NCI-H510A treated with DMSO at 0.1 percent for 48 hours (cell line): ENCODE measurements at regions not wholly inside any gene's neighbourhood (a gene's known extent, or its start where the extent isn't known, plus 50 kb on each side); places are given as distances from the start of the nearest gene placed in this dataset.

ENCODE experiments used
- DNase-seq: peaks from one replicate; lab custom pipeline; 2025; lab: John Stamatoyannopoulos, UW

DNA sequence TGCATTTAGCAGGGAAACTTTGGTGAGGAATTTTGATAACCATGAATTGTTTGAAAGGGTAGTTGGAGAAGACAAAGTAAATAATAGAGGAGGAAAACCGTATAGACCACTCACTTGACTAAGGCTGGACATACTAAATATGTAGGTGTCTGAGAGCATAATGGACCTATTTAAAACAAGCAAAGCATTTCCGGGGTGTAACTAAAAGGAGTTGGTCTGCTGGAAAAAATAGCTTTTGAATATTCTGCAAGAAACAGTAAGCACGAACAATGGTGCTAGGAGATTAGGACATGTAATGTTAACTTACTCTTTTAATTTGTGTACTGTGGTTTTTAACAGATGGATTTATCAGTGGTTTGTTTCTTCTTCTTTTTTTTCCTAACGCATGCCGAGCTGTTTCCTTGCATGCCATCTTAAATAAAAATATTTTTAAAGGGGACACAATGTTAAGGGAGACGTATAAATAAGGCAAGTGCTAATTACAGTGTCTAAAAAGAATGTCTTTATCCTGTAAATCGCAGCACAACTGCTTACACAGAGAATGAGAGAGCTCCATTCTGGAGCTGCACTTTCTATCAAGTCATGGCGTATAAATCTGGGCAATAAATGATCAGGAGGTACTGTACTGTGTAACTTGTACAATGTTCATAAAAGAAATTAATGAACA lies 492.1 kb downstream of the LMO4 start:
- DNase-seq: no peak

- DNase-seq: no peak
Observed at GRCh38 chr1:87821335-87821697, 492.6 kb downstream of the LMO4 start.

GRCh38 chr1:87826681-87827251 lies 498.1 kb downstream of the LMO4 start:
- no peak for DNase-seq

DNA sequence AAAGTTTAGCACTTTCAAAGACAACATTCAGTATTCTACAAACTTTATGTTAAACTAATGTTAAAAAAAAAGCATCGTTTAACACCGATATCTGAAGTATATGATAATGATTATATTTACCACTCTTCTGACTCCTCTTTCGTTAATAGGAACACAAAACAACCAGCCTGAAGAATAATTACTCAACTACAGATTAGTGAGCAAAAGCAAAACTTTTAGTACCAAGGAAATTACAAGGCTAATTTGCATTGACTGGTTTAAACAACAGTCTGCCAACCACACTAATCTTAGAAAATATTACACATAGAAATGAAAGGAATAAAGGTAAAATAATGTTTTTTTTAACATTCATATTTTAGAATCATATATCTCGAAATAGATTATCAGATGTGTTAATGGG lies 500.7 kb downstream of the LMO4 start:
- no peak for DNase-seq

DNA sequence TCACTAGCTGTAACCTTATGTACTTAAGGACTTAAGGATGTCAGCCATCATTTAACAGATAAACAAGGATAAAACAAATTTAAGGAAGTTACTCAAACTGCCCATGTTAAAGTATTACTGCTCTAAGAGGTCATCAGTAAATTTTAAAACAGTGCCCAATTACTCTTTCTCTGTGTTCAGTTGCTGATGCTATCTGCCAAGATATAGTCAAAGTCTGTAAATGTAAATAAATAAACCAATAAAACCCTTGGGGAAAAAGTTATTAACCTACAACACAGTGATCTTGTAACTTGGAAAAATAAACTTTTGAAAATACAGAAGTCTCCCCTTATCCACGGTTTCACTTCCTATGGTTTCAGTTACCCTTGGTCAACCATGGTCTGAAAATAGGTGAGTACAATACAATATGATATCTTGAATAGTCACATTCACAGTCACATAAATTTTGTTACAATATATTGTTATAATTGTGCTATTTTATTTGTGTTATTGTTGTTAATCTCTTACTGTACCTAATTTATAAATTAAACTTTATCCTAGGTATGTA lies 501.8 kb downstream of the LMO4 start:
- no peak for DNase-seq

DNA sequence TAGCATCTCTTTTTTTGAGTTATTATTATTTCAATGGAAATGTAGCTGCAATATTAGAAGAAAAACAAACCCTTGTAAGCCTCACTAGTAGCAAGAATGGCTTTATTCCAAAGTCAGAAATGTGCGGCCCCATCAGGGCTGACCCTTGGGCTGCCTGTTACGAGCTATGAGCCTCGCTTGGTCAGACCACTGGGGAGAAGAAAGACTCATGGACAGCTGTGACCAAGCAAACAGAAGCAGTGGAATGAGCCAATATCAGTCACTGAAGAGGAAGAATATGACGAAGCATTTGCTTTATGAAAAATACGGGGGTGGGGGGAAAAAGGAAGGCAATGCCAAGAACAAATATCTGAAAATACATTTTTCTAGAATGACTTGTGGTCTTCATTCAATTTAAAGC lies 504.5 kb downstream of the LMO4 start:
- no peak for DNase-seq

DNA sequence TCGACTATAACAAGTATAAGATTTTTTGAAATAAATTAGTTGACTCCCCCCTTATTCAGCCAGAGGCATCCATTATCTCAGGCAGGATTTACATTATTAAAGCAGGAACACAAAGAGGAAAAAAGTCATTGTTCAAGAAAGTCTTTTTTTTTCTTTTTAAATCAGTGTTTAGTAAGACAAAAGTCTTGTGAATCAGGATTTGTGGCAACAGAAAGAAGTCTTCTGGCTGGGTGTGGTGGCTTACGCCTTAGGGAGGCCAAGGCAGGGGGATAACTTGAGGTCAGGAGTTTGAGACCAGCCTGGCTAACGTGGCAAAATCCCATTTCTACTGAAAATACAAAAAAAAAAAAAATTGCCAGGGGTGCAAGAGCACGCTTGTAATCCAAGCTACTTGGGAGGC lies 505.5 kb downstream of the LMO4 start:
- no peak for DNase-seq

DNA sequence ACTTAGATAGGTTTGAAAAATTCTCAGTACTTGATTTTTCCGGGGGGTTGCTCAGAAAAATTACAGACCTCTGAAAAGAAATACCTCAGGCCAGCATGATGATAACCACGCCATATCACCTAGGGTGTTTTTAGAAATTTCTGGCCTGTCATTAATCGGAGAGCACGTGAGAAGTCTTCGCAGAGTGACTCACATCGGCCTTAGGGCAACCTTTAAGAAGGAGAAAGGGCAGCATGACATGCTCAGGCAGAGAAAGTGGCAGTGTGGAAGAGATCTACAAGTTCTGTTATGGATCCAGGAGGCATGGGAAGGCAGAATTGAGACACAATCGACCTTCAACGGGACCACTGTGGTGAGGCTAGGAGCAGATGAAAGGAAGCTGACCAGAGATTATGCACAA lies 506.3 kb downstream of the LMO4 start:
- DNase-seq: no peak

DNA sequence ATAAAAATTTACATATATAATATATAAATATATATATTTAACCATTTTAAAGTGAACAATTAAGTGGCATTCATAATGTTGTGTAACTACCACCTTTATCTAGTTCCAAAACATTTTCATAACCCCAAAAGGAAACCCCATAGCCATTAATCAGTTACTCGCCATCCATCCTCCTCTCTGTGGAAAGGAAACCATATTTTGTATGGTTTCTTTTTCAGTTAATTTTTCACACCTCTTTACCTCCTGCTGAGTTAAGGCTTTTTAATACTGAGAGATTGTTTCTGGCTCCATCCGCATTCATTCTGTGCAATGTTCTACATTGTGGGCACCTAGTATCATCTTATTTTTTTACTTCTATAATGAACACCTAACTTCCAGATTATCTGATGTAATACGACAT lies 512.1 kb downstream of the LMO4 start:
- DNase-seq: no peak

GRCh38 chr1:87841332-87841731 lies 512.7 kb downstream of the LMO4 start:
- no peak for DNase-seq

- no peak for DNase-seq
Observed at GRCh38 chr1:87842156-87842555, 513.5 kb downstream of the LMO4 start.

DNA sequence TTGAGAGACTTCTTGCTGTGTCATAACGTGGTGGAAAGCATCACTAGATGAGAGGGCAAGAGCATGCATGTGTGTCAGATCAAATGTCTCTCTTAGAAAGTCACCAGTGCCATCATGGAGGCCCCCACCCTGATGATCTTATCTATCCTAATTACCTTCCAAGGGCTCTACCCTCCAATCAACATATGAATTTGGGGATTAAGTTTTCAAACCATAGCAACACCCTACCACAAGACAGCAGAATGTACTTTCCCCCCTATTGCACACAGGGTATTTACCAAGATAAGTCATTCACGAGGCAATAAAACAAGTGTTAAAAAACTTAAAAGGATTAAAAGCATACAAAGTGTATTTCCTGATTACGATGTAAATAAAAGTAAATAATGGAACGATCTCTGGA lies 515.6 kb downstream of the LMO4 start:
- DNase-seq: no peak

DNA sequence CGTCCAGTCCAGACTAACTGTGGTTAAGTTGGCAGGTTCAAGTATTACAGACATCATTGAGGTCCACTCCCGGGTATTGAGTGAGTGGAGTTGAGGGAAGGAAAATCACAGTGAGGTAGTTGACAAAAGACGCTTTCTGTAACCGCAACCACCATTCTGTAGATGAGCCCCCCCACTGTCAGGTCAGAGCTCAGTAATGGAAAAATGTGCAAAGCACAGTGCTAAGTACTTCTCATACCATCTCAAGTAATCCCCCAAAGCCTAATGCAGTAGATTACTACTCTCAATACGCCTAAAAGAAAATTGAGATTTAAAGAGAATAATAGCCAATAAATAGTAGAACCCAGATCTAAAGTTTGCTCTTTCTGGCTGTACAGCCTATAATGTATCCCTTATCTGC lies 522.8 kb downstream of the LMO4 start:
- no peak for DNase-seq

- peak; percentile 25 for DNase-seq
Observed at GRCh38 chr1:87852410-87853161, 523.9 kb downstream of the LMO4 start.

DNA sequence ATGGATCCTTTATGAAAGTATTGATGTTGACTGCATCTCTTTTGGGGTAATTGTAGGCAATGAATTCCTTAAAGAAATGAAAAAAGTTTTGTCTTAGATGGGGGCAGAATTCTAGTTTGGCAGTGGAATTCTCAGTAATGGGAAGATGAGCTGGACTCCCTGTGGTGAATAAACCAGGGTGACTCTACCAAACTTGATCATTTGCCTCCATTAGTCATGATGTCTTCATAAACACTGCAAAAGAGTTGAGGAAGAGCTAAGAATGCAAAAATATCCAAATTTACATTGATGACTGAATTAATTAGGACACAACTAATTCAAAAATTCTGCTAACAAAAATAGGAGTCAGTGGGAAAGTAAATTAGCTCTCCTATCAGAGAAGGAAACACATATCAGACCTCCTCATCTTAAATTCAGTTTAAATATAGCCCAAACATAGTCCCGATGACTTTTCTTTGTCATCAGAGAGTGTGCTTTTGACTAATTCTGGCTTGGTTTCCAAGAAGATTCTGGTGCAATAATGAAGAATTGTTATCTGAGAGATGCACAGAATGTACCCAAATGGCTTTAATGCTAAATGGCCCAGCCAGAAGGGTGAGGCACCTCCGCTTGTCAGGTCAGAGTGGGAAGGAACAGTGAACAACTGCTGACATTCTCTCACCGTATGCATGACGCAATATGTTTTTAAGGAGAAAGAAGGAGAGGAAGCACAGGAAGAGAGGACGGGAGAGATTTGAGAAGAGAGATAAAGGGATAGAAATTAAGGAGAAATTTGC lies 525.1 kb downstream of the LMO4 start:
- no peak for DNase-seq

- DNase-seq: no peak
Observed at GRCh38 chr1:87863317-87863716, 534.6 kb downstream of the LMO4 start.

- DNase-seq: no peak
Observed at GRCh38 chr1:87864676-87865075, 536.0 kb downstream of the LMO4 start.

- DNase-seq: no peak
Observed at GRCh38 chr1:87866416-87866815, 537.7 kb downstream of the LMO4 start.

DNA sequence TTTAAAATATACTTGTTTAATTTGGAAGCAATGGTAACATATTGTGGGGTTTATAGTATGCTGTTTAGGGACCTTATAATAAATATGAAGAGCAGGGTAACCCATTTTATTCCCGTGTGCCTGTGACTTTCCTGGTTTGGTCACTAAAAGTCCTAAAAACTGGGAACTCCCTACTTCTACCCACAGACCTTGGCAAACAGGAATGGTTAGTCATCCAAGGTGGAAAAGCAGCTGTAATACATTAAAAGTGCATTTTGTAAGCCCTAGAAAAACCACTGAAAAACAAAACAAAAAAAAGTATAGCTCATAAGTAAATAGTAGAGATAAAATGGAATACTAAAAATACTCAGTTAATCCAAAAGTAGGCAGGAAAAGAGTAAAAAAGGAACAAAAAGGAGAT lies 538.9 kb downstream of the LMO4 start:
- DNase-seq: no peak

GRCh38 chr1:87869567-87869966 lies 540.9 kb downstream of the LMO4 start:
- no peak for DNase-seq

DNA sequence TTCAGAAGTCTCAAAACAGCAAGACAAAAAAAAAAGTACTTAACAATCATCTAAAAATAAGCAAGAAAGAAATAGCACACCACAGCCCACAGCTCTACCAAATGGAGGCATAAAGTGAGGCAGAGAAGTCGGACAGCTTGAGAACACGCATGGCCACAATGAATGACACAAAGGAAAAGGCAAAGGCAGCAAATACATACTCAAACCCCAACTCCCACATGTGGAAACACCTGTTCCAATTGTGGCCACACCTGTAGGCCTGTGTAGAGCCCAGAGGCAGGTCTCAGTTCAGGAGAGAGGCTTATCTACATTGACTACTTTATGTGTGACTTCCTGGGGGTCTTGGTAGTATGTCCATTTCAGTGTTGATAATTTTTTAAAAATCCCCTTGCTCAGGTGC lies 543.5 kb downstream of the LMO4 start:
- DNase-seq: no peak

DNA sequence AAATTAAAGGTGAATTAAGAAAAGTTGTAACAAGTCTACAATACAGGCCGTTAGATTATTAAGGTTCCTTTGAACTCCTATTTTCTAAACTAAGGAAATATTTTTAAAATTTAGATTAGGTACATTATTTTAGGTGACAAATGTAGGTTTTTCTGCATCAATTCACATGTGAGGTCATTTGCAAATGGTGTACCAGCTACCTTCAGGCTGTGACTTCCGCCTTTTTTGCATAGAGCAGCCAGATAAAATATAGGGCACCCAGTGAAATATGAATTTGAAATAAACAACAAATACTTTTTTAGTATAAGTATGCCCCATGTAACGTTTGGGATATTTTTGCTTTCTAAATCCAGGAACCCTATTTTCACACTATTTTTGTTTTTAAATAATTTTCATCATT lies 544.0 kb downstream of the LMO4 start:
- no peak for DNase-seq

DNA sequence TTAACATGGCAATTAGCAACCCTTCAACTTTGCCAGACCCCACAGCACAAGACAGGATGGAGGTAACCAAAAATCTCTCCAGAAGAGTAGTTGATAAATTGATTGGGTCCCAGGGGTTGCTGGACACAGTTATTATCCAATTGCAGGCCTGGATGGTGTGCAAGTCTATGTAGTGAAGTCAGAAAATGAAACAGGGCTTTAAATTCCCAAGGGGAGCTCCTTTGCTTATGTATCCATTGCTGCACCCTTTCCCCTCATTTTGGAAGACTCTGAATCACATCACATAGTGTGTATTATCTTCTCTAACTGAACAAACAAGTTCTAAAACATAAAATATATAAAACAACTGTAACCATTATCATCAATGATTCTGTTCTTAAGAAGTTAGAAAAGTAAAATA lies 550.2 kb downstream of the LMO4 start:
- no peak for DNase-seq
